NT2/D1 (cell line): ENCODE measurements at regions not wholly inside any gene's neighbourhood (a gene's known extent, or its start where the extent isn't known, plus 50 kb on each side); places are given as distances from the start of the nearest gene placed in this dataset.

Experiments
- SUZ12 ChIP-seq: IDR thresholded peaks from 2 replicates; pipeline ENCODE4 v1.6.1; 2011; ENCODE audit not compliant: insufficient read length, insufficient read depth; ENCODE audit errors: extremely low read depth
- YY1 ChIP-seq: IDR thresholded peaks from 2 replicates; pipeline ENCODE4 v1.6.1; 2011; ENCODE audit not compliant: insufficient read length, insufficient read depth
- ZNF274 ChIP-seq: IDR thresholded peaks from 2 replicates; pipeline ENCODE4 v1.6.1; 2011; ENCODE audit warnings: mild to moderate bottlenecking, low read depth, low read length

- TF ChIP-seq ZNF274 = no peak
- TF ChIP-seq YY1 = no peak
- no peak for TF ChIP-seq SUZ12
Observed at GRCh38 chr9:119601632-119602031, 232.4 kb upstream of the BRINP1 start.
